Coronary artery (tissue), 2 donors: ENCODE measurements at regions not wholly inside any gene's neighbourhood (a gene's known extent, or its start where the extent isn't known, plus 50 kb on each side); places are given as distances from the start of the nearest gene placed in this dataset.

ENCODE experiments used
- DNase-seq: peaks from one replicate; pipeline ENCODE4 v3.0.0-alpha.2; 2017; ENCODE audit warnings: low spot score
- H3K27ac ChIP-seq, 2 donors: fragments of 200-600 bp; sonication (generic); one replicate each; pipeline ENCODE4 v1.5.1; 2016 to 2019
- H3K4me3 ChIP-seq: fragments of 200-600 bp; sonication (generic); 2 replicates; pipeline ENCODE4 v1.5.1; 2016; ENCODE audit warnings: mild to moderate bottlenecking, moderate library complexity
- TF ChIP-seq, protein P1 (sequence below): fragments of 200-600 bp; sonication (generic); IDR thresholded peaks from one replicate; pipeline ENCODE4 v1.5.1; 2019; ENCODE audit warnings: antibody characterized with exemption

DNA sequence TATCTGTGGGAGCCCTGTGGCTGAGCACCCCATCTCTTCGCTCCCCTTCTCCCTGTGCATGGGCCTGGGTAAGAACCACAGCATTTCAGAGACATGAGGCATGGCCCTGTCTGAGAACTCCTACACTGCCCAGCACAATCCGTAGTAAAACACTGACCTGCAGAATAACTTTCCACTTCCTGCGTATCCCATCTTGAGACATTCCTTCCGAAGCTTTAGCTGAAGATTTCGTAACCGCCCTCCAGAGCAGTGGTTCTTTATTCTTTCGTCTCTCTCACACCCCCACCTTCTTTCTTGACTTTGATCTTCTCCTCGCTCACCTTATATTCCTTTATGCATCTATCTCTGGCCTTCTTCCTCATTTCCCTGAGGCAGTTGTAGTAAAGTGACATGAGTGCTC lies 381.1 kb downstream of the HRH4 start:
- Histone ChIP-seq H3K4me3 (no peak overlapping the region), H3K27ac (no peak overlapping the region)
- TF ChIP-seq, protein P1, sequence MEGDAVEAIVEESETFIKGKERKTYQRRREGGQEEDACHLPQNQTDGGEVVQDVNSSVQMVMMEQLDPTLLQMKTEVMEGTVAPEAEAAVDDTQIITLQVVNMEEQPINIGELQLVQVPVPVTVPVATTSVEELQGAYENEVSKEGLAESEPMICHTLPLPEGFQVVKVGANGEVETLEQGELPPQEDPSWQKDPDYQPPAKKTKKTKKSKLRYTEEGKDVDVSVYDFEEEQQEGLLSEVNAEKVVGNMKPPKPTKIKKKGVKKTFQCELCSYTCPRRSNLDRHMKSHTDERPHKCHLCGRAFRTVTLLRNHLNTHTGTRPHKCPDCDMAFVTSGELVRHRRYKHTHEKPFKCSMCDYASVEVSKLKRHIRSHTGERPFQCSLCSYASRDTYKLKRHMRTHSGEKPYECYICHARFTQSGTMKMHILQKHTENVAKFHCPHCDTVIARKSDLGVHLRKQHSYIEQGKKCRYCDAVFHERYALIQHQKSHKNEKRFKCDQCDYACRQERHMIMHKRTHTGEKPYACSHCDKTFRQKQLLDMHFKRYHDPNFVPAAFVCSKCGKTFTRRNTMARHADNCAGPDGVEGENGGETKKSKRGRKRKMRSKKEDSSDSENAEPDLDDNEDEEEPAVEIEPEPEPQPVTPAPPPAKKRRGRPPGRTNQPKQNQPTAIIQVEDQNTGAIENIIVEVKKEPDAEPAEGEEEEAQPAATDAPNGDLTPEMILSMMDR, result no peak
- DNase-seq, result no peak

DNA sequence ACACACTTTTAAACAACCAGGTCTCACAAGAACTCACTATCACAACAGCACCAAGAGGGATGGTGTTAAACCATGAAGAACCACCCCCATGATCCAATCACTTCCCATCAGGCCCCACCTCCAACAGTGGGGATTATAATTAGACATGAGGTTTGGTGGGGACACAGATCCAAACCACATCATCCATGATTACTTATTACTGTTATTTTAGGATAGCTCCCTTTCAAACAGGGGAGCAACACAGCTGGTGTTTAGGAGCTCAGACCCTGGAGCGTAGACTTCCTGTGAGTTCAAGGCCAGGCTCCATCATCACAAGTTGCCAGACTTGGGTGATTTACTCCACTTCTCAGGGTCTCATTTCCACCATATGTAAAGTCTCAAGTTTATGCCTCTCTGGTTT lies 382.7 kb downstream of the HRH4 start:
- Histone ChIP-seq H3K27ac (no peak overlapping the region), H3K4me3 (no peak overlapping the region)
- DNase-seq, result no peak
- TF ChIP-seq, protein P1, result no peak

DNA sequence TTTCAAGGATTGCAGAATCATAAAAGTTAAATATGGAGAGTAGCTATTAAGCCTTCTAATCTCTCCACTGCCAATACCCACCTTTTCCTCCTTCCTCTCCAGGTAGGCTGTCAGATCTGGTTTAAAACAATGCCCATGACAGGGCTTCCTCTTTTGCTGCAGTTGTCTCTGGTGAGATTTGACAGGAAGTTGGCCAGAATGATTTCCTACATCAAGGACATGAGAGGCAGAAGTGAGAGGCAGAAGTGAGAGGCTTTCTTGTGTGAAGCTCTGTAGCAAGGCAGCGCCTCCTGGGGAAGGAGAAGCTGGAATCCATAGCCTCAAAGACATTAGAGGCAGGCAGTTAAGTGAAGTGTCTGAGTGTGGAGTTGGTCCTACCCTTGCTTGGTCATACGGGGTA lies 385.7 kb downstream of the HRH4 start:
- DNase-seq, result no peak
- TF ChIP-seq, protein P1, result no peak
- no peak overlapping the region for H3K27ac ChIP-seq
- H3K4me3 ChIP-seq, result no peak overlapping the region

DNA sequence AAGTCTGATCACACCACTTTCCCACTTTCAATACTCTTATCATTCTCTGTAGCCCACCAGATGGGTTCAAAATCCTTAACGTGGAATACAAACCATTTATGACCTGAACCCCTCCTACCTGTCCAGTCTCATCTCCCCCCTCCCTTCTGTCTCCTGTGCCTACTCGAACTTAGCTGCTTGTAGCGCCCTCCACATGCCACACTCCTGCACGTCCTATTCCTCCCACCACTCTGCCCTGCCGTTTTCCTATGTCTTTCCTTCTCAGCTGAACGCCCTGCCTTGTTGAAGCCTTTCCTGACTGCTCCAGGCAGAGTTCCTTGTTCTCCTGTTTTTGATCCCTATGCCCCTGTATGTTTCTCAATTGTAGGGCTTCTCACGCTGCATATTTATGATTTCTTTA lies 390.1 kb downstream of the HRH4 start:
- Histone ChIP-seq H3K27ac (no peak overlapping the region), H3K4me3 (no peak overlapping the region)
- TF ChIP-seq, protein P1, result no peak
- DNase-seq, result no peak

DNA sequence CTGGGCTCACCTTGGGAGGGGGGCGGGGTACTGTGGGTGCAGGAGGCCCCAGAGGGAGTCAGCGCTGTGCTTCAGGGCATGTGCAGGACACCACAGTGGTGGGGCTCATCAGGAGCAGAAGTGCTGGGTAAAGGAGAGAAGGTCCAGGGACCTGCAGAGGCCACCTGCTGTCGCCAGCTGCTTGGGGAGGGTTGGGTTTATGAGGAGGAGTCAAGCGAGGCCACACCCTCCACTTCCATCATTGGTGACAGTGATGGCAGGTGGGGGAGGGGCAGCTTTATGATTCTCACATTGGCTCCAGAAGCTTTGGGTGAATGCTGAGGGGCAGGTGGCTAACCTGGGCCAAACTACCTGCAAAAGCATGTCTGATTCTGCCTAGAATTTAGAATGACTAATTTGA lies 392.6 kb downstream of the HRH4 start:
- H3K27ac ChIP-seq, result no peak overlapping the region
- TF ChIP-seq, protein P1, result no peak
- DNase-seq, result no peak
- no peak overlapping the region for H3K4me3 ChIP-seq

DNA sequence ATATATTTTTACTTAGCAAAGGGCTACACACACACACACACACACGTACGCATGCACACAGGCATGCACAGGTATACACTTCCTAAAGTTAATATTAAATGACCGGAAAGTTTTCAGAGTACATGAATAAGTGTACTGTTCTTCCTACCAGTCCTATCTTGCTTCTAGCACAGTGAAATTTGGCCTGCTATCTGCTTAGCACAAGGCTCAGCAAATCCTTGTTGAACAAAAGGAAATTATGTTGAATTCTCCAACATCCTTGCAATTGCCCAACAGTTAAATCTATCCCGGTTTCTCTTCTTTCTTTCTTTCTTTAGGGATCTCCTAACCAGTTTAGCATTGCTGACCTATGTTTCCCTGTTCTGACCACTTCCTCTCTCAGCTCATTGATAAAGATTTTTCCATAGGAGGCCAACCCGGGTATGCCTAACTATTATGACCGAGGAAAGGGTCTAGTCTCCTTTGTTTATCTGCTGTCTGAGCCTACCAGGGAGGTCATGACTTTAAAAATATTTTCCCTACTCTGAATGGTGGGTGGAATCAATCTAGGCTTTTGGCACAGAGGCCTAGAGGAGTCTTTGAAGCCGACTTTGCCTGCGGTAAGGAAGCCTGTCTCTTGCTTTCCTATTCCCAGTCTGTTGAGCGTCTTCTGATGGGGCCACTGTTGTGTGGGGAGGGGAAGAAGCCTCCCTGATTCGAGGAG lies 400.7 kb downstream of the HRH4 start:
- Histone ChIP-seq H3K27ac (no peak overlapping the region), H3K4me3 (no peak overlapping the region)
- TF ChIP-seq, protein P1, result no peak
- DNase-seq, result no peak

DNA sequence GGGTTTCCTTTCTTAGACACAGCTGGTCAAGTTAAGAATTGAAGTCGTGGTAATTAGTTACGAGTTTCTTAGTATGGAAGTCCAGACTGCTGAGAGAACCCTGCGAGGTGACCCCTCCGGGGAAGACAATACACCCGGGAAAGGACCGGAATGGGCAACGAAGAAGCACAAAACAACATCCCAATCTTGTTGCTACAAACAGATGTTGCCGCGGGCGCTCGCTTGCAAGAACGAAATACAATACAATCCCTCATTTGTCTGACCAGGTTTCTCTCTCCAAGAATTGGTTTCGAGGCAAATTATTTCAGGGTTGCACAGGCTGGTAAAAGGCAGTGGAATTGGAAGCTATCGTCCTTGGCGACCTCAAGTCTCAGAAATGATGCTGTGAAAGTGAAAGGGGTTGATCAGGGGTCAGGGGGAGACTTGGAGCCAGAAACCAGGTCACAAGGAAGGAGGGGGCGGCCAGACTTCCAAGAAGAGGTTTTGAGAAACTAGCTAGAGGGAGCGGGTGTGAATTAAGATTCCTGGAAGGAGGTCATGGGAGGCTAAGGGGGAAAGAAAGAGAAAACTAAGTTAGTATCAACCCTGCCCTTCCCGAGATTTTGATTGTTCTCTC lies 401.9 kb downstream of the HRH4 start:
- Histone ChIP-seq H3K27ac (no peak overlapping the region), H3K4me3 (no peak overlapping the region)
- DNase-seq, result no peak
- TF ChIP-seq, protein P1, result no peak
